Right lobe of liver (tissue), 6 donors: ENCODE measurements at regions not wholly inside any gene's neighbourhood (a gene's known extent, or its start where the extent isn't known, plus 50 kb on each side); places are given as distances from the start of the nearest gene placed in this dataset.

Source experiments
- ATAC-seq, 4 donors: fragments of 200-7000 bp; cut with Tn5 transposase; one replicate each; pipeline ENCODE4 v1.9.1; 2020; ENCODE audit warnings: mild to moderate bottlenecking in 4 of 4, moderate library complexity in 4 of 4
- DNase-seq, 3 donors: peaks; one replicate each; pipeline ENCODE4 v3.0.0-alpha.2; 2020
- H3K27ac ChIP-seq, 3 donors: fragments of 200-600 bp; one replicate each; pipeline ENCODE4 v1.8.0; 2022
- H3K27me3 ChIP-seq, 2 donors: fragments of 200-600 bp; one replicate each; pipeline ENCODE4 v1.8.0; 2022
- H3K36me3 ChIP-seq, 4 donors: fragments of 200-600 bp; sonication (generic) in 1 of 4; one replicate each; pipeline versions ENCODE4 v1.5.1 to v1.8.0; 2017 to 2022; ENCODE audit warnings: control low read depth in 1 of 4
- H3K4me1 ChIP-seq, 4 donors: fragments of 200-600 bp; sonication (generic) in 1 of 4; one replicate each; pipeline versions ENCODE4 v1.5.1 to v1.8.0; 2017 to 2022; ENCODE audit warnings: control low read depth in 1 of 4
- H3K4me3 ChIP-seq, 3 donors: fragments of 200-600 bp; one replicate each; pipeline ENCODE4 v1.8.0; 2022
- H3K9me3 ChIP-seq, 4 donors: fragments of 200-600 bp; sonication (generic) in 1 of 4; one replicate each; pipeline versions ENCODE4 v1.5.1 to v1.8.0; 2017 to 2022; ENCODE audit warnings: control low read depth in 1 of 4
- POLR2A ChIP-seq: fragments of 450-650 bp; IDR thresholded peaks from one replicate; pipeline ENCODE4 v1.6.1; 2017; ENCODE audit warnings: antibody characterized with exemption, mild to moderate bottlenecking
- WGBS: methylation state at CpG from one replicate; pipeline ENCODE4 v1.1.6; 2018; ENCODE audit warnings: low coverage, low lambda C conversion rate; ENCODE audit not compliant: insufficient coverage; ENCODE audit errors: missing lambda C conversion rate; 5-methylcytosine and 5-hydroxymethylcytosine counted together
- intact Hi-C, 2 donors: fragments of 100-400 bp; cut with DNase I; formaldehyde crosslinking; loops; one replicate each; pipeline versions ENCODE4 v1.11.2 to v1.14.1; 2022
- TF ChIP-seq, protein P1 (sequence below), 4 donors: fragments of 200-600 bp in 3 of 4; fragments of 450-650 bp in 1 of 4; IDR thresholded peaks; one replicate each; pipeline versions ENCODE4 v1.5.1 to v1.8.0; 2016 to 2022; ENCODE audit warnings: antibody characterized with exemption in 4 of 4, mild to moderate bottlenecking in 2 of 4
- donor health status: DM: no; HTN: yes; CAD: no.
- donor health status: DM: no; HTN: no; CAD: no.
- donor health status: DM: no; HTN: no; CAD: no.
- donor health status: DM: no; HTN: yes; CAD: no.
- donor health status: DM: no; HTN: yes; CAD: no.

DNA sequence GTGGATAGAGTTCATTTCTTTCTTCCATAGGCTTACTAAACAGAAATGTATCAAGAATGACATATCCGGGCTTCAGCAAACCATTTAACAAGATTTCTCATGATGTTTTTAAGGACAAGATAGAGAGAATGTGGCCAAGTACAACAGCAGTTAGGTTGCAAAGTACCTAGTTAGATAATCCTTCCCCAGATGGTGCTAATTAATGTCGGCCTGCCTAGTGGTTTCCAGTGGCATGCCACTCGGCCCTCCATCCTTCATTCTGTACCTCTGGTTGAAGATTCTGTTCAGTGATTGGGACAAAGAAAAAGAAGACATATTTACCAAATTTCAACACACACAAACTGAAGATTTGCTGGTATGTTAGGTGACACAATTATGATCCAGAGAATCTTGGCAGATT is 212.1 kb downstream of the MACC1 start:
- TF ChIP-seq, protein P1, sequence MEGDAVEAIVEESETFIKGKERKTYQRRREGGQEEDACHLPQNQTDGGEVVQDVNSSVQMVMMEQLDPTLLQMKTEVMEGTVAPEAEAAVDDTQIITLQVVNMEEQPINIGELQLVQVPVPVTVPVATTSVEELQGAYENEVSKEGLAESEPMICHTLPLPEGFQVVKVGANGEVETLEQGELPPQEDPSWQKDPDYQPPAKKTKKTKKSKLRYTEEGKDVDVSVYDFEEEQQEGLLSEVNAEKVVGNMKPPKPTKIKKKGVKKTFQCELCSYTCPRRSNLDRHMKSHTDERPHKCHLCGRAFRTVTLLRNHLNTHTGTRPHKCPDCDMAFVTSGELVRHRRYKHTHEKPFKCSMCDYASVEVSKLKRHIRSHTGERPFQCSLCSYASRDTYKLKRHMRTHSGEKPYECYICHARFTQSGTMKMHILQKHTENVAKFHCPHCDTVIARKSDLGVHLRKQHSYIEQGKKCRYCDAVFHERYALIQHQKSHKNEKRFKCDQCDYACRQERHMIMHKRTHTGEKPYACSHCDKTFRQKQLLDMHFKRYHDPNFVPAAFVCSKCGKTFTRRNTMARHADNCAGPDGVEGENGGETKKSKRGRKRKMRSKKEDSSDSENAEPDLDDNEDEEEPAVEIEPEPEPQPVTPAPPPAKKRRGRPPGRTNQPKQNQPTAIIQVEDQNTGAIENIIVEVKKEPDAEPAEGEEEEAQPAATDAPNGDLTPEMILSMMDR (IDR thresholded peaks at IDR 0.05), result no peak
- TF ChIP-seq POLR2A, result no peak
- H3K27ac ChIP-seq, result no peak overlapping the region
- no peaks in the 10 kb centered on the region for H3K4me1 ChIP-seq
- no peaks in the 10 kb centered on the region for H3K36me3 ChIP-seq
- ATAC-seq (no peak), DNase-seq (no peak)
- WGBS, result 41% methylated on average over 3 of the region's 3 CpGs
- no peak overlapping the region for H3K4me3 ChIP-seq
- H3K27me3 ChIP-seq, result no peaks in the 10 kb centered on the region
- H3K9me3 ChIP-seq, result no peaks in the 10 kb centered on the region
- intact Hi-C loops, result no loop called here

- intact Hi-C loops, result no loop called here
- WGBS, result 24% methylated on average over 1 of the region's 1 CpG
Observed at GRCh38 chr7:19999681-20000080, 217.5 kb downstream of the MACC1 start.

DNA sequence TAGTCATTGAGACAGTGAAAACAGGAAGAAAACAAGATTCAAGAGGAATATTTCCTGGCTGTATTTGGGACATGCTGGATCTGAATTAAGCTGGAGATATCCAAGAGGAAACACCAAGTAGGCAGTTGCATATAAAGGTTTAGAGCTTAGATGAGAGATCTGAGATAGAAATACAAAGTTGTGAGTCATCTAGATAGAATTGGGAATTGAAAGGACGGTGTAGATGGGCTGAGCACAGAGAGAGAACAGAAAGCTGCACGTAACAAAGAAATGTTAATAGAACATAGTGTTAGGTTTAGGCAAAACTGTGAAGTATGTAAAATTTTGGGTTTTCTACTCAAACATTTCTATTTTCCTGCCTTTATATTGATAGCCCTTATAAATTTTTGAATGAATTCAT is 218.5 kb upstream of the TMEM196 start:
- H3K27ac ChIP-seq, result no peak overlapping the region
- no peak for DNase-seq
- TF ChIP-seq, protein P1 (IDR thresholded peaks at IDR 0.05), result no peak
- TF ChIP-seq POLR2A, result no peak
- 32% methylated on average over 2 of the region's 2 CpGs for WGBS
- no peak overlapping the region for H3K4me3 ChIP-seq
- no peaks in the 10 kb centered on the region for H3K4me1 ChIP-seq
- ATAC-seq, result no peak
- intact Hi-C loops, result no loop called here
- H3K9me3 ChIP-seq, result no peaks in the 10 kb centered on the region
- H3K36me3 ChIP-seq, result no peaks in the 10 kb centered on the region
- no peaks in the 10 kb centered on the region for H3K27me3 ChIP-seq

More at GRCh38 chr7:19999681-20000080, 217.5 kb downstream of the MACC1 start:
- no peaks in the 10 kb centered on the region for H3K9me3 ChIP-seq
- H3K4me3 ChIP-seq, result no peak overlapping the region
- H3K4me1 ChIP-seq, result no peaks in the 10 kb centered on the region
- no peaks in the 10 kb centered on the region for H3K36me3 ChIP-seq
- TF ChIP-seq, protein P1 (IDR thresholded peaks at IDR 0.05), result no peak
- TF ChIP-seq POLR2A, result no peak
- DNase-seq (no peak), ATAC-seq (no peak)
- H3K27ac ChIP-seq, result no peak overlapping the region
- H3K27me3 ChIP-seq, result no peaks in the 10 kb centered on the region

GRCh38 chr7:19989906-19990305 is 216.5 kb upstream of the TMEM196 start:
- H3K4me3 ChIP-seq, result no peak overlapping the region
- no peak for ATAC-seq
- TF ChIP-seq, protein P1 (IDR thresholded peaks at IDR 0.05), result no peak
- TF ChIP-seq POLR2A, result no peak
- no peaks in the 10 kb centered on the region for H3K36me3 ChIP-seq
- H3K27ac ChIP-seq, result no peak overlapping the region
- no peak for DNase-seq
- WGBS, result 17% methylated on average over 2 of the region's 2 CpGs
- intact Hi-C loops, result no loop called here
- H3K27me3 ChIP-seq, result no peaks in the 10 kb centered on the region
- H3K4me1 ChIP-seq, result no peaks in the 10 kb centered on the region
- no peaks in the 10 kb centered on the region for H3K9me3 ChIP-seq

DNA sequence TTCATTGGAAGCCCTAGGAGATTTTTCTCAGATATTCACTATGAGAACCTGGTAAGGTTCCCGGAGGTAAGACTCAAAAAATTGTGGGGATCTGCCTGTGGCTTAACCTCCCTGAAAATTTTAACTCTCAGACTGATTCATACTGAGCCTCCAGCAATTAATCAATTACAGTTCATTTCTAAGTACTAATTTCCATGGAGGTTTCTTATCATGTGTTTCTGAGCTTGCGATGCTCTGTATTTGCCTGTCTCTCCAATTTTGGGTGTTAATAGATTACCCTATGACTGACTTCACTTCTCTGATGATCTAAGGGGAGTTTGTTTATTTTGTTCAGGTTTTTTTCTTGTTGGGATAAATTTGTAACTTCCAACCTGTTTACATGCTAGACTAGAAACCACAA is 215.4 kb upstream of the TMEM196 start:
- TF ChIP-seq, protein P1 (IDR thresholded peaks at IDR 0.05), result no peak
- TF ChIP-seq POLR2A, result no peak
- Histone ChIP-seq H3K4me3 (no peak overlapping the region), H3K4me1 (no peaks in the 10 kb centered on the region), H3K27me3 (no peaks in the 10 kb centered on the region), H3K9me3 (no peaks in the 10 kb centered on the region), H3K27ac (no peak overlapping the region), H3K36me3 (no peaks in the 10 kb centered on the region)
- intact Hi-C loops, result no loop called here
- WGBS, result 27% methylated on average over 2 of the region's 2 CpGs
- DNase-seq (no peak), ATAC-seq (no peak)
